Skeletal muscle satellite cell (primary cell): ENCODE measurements at regions not wholly inside any gene's neighbourhood (a gene's known extent, or its start where the extent isn't known, plus 50 kb on each side); places are given as distances from the start of the nearest gene placed in this dataset.

Experiments used
- H3K27me3 ChIP-seq: 2 replicates; pipeline ENCODE4 v1.7.0; 2013; ENCODE audit warnings: low read length; ENCODE audit not compliant: control insufficient read depth, insufficient read depth
- H3K36me3 ChIP-seq: 2 replicates; pipeline ENCODE4 v1.7.0; 2013; ENCODE audit warnings: mild to moderate bottlenecking, control low read depth, low read length; ENCODE audit not compliant: insufficient read depth
- H3K4me1 ChIP-seq: 2 replicates; pipeline ENCODE4 v1.7.0; 2013; ENCODE audit warnings: low read length; ENCODE audit not compliant: control insufficient read depth, insufficient read depth
- H3K4me2 ChIP-seq: 2 replicates; pipeline ENCODE4 v1.7.0; 2013; ENCODE audit warnings: mild to moderate bottlenecking, low read length
- H3K4me3 ChIP-seq: 2 replicates; pipeline ENCODE4 v1.7.0; 2013; ENCODE audit warnings: low read length
- H3K9ac ChIP-seq: 2 replicates; pipeline ENCODE4 v1.7.0; 2013; ENCODE audit warnings: mild to moderate bottlenecking, low read depth, low read length, moderate library complexity
- H3K9me3 ChIP-seq: replicated peaks from 2 replicates; pipeline ENCODE4 v1.7.0; 2013; ENCODE audit warnings: mild to moderate bottlenecking, control low read depth, low read length

DNA sequence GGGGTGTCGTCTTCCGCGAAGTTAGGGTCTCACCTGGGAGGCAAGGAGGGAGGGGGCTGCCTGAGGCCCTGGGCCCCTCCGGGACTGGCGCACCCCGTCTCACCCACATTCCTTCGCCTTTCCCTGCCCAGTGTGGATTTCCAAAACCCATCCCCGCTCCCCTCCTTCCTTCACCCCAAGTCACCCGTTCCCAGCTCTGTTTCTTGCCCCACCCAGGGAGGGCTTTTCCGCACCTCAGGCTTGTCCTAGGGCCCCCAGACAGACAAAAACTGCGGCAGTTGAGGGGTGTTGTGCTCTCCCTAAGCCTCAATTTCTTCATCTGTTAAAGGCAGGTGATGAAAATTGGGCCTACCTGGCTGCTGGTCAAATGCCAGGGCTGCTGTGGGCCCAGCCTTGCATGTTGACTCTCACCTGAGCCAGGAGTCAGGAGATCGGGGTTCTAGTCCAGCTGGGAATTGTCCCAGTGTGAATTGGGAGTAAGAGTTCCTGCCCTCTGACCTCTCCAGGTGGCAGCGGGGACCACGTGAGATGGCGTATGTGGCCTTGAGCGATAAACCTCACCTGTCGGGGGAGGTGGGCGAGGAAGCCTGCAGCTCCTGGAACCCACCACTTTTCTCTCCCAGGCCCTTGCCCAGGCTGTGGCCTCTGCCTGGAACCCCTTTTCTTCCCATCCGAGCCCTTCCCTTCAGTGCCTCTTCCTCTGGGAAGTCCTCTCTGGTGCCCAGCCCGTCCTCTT, 143.4 kb upstream of the IER5L start:
- no peaks in the 10 kb centered on the region for H3K36me3 ChIP-seq
- peak overlapping the region; percentile 88 for H3K4me2 ChIP-seq
- peaks cover 26% of the 10 kb centered on the region for H3K4me1 ChIP-seq
- H3K9me3 ChIP-seq: no peaks in the 10 kb centered on the region
- H3K9ac ChIP-seq: peak overlapping the region; percentile 59
- H3K27me3 ChIP-seq: no peaks in the 10 kb centered on the region
- peak overlapping the region; percentile 31 for H3K4me3 ChIP-seq

DNA sequence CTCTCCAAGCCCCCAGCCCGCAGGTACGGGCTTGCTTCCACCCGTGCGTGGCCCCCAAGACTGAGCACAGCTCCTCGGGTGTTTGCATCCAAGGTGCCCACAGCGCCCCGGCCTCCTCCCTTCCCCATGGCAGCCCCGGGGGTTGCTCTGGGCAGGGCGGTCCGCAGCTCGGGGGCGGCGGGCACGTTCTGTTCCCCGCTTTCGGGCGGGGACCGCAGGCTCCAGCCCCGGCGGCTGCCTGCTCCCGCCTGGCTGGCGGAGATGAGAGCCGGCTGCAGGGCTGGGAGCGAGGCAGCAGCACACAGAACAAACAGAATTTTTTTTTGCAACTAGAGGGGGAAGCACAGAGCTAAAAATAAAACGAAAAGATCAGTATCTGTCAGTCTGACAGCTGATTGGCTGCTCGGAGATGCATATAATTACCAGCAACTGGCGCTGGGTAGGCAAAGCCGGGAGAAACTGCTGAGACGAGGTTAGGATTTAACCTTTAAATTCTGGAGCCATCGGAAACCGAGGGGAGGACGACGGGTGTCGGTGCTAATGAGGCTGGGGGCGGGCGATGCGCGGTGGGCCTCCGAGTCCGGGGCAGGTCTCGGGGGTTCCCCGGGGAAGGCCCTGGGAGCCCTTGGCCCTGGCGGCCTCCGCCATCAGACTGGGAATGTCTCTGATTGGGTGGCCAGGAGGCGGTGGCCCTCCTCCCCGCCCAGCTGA, 142.7 kb upstream of the IER5L start:
- Histone ChIP-seq H3K4me1 (peaks cover 32% of the 10 kb centered on the region), H3K4me3 (peak overlapping the region; percentile 67), H3K9me3 (no peaks in the 10 kb centered on the region), H3K4me2 (peak overlapping the region; percentile 88), H3K27me3 (no peaks in the 10 kb centered on the region), H3K36me3 (no peaks in the 10 kb centered on the region), H3K9ac (peak overlapping the region; percentile 59)

DNA sequence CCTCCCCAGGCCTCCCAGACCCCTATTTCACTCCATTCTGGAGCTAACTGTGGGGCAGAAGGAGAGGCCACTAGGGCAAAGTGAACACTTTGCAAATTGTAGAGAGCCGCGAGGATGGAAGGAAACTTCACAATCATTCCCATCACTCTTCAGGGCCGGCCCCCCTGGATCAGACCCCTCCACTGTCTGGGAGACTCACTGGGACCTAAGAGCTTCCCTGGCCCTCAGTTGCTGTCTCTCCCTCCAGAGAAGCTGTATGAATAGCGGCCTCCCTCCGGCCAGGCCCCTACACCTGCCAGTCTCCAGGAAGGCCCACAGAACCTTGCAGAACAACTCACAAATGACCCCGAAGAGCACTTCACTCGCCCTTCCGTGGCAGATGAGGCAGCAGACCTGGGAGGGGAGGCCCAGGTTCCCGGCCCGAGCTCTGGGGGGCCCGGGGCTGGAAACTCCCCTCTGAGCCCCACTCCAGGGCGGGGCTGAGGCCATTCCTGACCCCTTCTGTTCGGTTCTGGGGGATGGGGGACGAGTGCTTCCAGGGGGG, 141.9 kb upstream of the IER5L start:
- Histone ChIP-seq H3K4me1 (peaks cover 39% of the 10 kb centered on the region), H3K9me3 (no peaks in the 10 kb centered on the region), H3K9ac (peak overlapping the region; percentile 59), H3K4me3 (peak overlapping the region; percentile 67), H3K4me2 (peak overlapping the region; percentile 88), H3K36me3 (no peaks in the 10 kb centered on the region), H3K27me3 (no peaks in the 10 kb centered on the region)

DNA sequence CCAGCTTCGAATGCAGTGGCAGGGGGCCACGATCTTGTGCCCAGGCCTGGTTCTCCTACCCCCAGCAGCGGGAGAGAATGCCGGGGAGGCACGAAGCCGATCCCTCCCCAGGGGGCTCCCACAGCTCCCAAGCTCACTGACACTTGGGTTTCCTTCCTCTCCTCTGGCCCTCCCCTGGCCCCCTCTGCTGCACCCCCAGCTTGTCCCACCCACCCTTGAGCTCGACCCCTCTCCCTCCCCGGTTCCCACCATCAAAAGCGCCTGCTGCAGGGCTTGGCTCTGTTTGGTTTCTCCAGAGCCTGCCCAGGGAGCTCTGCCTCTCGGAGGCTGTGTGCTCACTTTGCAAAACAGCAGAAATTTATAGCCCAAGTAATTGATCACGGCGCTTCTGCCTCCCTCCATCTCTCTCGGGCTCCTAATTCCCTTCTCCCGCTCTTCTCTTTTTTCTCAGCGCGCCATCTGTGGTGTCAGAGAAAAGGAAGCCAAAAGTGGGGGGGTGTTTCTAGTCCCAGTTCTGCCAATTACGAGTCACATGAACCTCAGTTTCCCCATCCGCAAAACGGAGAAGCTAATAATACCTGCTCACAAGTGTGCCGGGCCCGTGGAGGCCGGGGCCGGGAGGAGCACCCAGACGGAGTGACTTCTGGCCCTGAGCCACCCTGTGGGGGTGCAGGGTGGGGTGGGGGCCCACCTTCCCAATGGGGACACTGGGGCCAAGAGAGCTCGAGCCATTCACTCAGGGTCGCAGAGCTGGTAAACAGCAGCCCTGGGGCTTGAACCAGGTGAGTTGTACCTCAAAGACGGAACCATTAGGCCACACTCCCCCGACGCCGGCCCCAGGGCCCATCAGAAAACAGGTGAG, 141.2 kb upstream of the IER5L start:
- no peaks in the 10 kb centered on the region for H3K27me3 ChIP-seq
- no peaks in the 10 kb centered on the region for H3K9me3 ChIP-seq
- peaks cover 45% of the 10 kb centered on the region for H3K4me1 ChIP-seq
- no peak overlapping the region for H3K9ac ChIP-seq
- no peak overlapping the region for H3K4me2 ChIP-seq
- H3K4me3 ChIP-seq: no peak overlapping the region
- no peaks in the 10 kb centered on the region for H3K36me3 ChIP-seq

DNA sequence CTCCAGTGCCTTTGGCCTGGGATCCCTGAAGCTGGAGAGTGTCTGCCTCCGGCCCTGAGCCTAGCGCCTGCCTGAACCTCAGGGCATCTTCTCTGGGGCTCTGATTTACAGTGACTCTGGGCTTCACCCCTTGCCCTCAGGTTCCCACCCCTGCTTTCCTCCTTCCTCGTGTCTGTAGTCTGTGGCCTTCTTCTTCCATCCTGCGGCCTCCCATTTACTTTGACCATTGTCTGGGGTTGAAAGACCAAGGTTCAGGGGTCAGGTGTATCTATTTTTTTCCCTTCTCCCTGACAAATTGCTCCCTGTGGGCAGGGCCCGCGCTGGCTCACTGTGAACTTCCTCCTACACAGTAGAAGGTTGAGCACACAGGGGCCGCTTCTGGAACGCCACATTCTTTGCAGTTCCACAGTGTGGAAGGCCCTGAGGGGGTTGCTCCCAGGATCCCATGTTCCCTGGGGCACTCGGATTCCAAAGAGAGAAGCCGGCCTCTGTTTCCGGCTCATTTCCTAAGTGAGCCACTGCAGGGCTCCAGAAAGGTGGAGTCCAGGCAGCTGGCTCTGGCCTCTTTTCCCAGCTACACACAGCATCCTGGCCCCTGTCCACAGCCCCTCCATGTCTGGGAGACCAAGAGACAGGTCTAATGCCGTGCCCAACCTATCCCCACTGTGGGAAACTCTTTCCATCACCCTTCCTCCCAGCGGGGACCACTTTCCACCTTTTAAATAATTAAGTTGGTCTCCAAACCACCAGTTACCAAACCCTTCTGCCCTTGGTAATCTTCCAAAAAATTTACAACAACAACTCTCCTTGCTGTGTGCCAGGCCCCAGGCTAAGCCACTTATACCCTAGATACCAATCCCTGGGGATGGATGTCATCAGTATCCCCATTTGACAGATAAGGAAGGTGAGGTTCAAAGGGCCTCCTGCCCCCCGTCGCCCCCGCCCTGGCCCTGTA, 140.3 kb upstream of the IER5L start:
- no peaks in the 10 kb centered on the region for H3K9me3 ChIP-seq
- H3K4me3 ChIP-seq: no peak overlapping the region
- H3K36me3 ChIP-seq: no peaks in the 10 kb centered on the region
- H3K27me3 ChIP-seq: no peaks in the 10 kb centered on the region
- peaks cover 45% of the 10 kb centered on the region for H3K4me1 ChIP-seq
- H3K9ac ChIP-seq: no peak overlapping the region
- H3K4me2 ChIP-seq: no peak overlapping the region

DNA sequence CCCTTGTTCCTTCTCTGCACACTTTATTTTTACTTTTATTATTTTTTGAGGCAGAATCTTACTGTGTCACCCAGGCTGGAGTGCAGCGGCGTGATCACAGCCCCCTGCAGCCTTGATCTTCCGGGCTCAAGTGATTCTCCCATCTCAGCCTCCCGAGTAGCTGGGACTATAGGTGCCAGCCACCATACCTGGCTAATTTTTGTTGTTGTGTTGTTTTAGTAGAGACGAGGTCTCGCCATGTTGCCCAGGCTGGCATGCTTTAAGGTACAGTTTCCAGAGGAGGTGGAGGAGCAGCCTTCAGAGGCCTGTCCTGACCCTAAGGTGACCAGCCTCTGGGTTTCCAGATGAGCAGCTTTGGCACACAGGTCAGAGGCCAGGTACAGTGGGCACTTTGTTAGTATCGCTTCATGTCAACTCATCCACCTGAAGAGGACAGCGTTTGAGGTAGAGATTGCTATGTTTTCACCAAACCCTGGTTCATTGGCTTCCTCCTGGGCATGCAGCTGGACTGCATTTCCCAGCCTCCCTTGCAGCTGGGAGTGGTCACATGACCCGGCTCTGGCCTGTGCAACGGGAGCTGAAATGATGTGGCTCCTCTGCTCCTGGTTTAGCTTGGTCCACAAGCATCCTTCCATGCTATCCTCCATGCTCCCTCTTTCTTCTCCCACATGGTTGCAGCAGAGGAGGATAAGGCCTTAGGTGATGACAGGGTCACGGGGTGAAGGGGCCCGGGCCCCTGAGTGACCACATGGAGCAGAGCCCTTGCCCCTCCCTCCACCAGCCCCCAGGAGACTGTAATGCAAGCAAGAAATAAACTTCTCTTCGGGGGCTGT, 139.3 kb upstream of the IER5L start:
- peaks cover 45% of the 10 kb centered on the region for H3K4me1 ChIP-seq
- no peaks in the 10 kb centered on the region for H3K27me3 ChIP-seq
- no peak overlapping the region for H3K4me3 ChIP-seq
- H3K9ac ChIP-seq: no peak overlapping the region
- H3K4me2 ChIP-seq: no peak overlapping the region
- no peaks in the 10 kb centered on the region for H3K9me3 ChIP-seq
- H3K36me3 ChIP-seq: no peaks in the 10 kb centered on the region

DNA sequence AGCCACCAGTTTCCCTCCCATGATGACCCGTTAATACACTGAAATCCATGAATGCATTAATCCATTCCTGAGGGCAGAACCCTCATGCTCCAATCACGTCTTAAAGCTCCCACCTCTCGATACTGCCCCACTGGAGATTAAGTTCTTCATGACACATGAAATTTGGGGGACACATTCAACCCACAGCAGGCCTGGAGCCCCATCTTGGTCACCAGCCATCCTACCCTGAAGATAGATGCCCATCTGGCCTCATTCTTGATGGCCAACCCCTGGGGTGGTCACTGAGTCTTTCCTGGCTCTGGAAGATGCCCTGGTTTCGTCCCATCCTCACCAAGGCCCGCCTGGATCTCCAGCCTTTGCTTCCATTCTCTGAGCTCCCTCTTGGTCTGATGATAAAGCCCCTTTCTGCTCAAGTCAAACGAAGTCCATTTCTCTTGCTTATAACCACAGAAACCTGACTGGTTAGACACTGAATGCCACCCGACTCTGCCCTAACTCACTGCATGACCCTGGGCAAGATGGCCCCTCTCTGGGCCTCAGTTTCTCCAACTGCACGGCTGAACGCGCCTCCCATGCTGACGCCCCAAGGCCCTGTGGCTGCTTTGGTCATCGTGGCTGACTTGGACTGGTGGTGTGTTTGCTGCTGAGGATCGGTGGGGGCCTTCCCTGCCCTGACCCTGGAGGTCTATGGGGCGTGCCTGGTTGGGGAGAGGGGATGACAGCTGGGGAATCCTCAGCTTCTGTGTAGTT, 138.4 kb upstream of the IER5L start:
- Histone ChIP-seq H3K9me3 (no peaks in the 10 kb centered on the region), H3K4me2 (no peak overlapping the region), H3K4me3 (no peak overlapping the region), H3K36me3 (no peaks in the 10 kb centered on the region), H3K27me3 (no peaks in the 10 kb centered on the region), H3K9ac (no peak overlapping the region), H3K4me1 (peaks cover 45% of the 10 kb centered on the region)

DNA sequence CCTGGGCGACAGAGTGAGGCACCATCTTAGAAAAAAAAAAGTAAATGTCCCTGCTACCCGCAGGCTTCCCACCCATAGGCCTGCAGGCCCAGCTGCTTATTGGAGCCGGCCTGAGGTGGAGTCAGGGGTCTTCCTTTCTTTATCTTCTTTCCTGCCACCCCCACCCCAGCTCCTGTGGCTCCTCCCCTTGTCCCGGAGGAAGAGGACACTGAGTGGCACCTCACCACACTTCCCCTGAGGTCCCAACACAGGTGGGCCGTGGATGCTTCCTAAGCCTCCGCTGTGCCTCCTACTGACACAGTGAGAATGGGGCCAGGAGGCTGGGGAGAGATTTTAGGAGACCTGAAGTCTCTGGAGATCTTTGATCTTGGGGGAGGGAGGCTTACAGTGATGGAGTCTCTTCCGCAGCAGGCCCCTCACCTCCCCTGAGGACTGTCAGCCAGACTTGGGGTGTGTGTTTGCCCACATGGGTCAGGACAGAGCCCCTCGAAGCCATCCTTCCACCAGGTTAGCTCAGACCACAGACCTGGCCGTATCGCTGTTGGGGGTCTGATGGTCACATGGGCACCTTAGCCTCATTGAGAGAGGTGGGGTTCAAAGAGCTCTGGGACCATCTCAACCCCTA, 135.4 kb upstream of the IER5L start:
- Histone ChIP-seq H3K4me3 (no peak overlapping the region), H3K36me3 (no peaks in the 10 kb centered on the region), H3K9me3 (no peaks in the 10 kb centered on the region), H3K27me3 (no peaks in the 10 kb centered on the region), H3K9ac (no peak overlapping the region), H3K4me1 (peaks cover 28% of the 10 kb centered on the region), H3K4me2 (no peak overlapping the region)

GRCh38 chr9:129312251-129313122, 134.4 kb upstream of the IER5L start:
- H3K36me3 ChIP-seq: no peaks in the 10 kb centered on the region
- no peak overlapping the region for H3K4me3 ChIP-seq
- no peak overlapping the region for H3K4me2 ChIP-seq
- H3K9me3 ChIP-seq: no peaks in the 10 kb centered on the region
- peaks cover 19% of the 10 kb centered on the region for H3K4me1 ChIP-seq
- H3K27me3 ChIP-seq: no peaks in the 10 kb centered on the region
- no peak overlapping the region for H3K9ac ChIP-seq
